ENCODE measurements at regions not wholly inside any gene's neighbourhood (a gene's known extent, or its start where the extent isn't known, plus 50 kb on each side); places are given as distances from the start of the nearest gene placed in this dataset.
"Not testable (repeated sequence)": the region's sequence is repeated elsewhere in the genome, so short reads cannot be mapped to it uniquely, and the experiment has no call there.

DNA sequence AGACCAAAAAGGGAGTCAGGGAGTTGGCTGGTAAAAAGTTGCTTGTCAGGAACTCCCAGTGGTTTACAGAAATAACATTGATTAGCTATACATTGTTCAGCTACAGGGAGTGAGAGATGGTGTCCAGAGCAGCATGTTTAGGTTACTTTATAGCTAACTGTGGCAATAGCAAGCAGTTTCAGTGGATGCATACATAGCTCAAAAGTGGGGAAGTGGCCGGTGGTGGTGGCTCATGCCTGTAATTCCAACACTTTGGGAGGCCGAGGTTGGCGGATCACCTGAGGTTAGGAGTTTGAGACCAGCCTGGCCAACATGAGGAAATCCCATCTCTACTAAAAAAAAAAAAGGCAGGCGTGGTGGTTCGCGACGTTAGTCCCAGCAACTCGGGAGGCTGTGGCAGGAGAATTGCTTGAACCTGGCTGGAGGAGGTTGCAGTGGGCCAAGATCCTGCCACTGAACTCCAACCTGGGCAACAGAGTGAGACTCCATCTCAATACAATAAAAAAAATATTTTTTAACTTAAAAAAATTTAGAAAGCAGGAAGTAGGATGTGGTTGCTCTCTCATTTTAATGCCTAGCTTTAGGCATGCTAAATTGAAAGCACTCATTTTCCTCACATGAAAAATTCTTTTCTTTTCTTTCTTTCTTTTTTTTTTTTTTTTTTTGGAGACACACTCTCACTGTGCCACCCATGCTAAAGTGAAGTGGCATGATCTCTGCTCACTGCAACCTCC is 109.7 kb downstream of the PPIAL4G start:
- Mint-ChIP-seq H3K36me3 (no peaks in the 10 kb centered on the region), H3K4me3 (no peak overlapping the region), H3K9me3 (no peaks in the 10 kb centered on the region), H3K27me3 (ENCODE audit: low read depth) (peaks cover 7% of the 10 kb centered on the region), H3K27ac (no peak overlapping the region), H3K4me1 (no peaks in the 10 kb centered on the region)
- DNase-seq (ENCODE audit: low spot score in 2 of 2, unreplicated experiment in 2 of 2) = no peak
- TF ChIP-seq, protein P1, sequence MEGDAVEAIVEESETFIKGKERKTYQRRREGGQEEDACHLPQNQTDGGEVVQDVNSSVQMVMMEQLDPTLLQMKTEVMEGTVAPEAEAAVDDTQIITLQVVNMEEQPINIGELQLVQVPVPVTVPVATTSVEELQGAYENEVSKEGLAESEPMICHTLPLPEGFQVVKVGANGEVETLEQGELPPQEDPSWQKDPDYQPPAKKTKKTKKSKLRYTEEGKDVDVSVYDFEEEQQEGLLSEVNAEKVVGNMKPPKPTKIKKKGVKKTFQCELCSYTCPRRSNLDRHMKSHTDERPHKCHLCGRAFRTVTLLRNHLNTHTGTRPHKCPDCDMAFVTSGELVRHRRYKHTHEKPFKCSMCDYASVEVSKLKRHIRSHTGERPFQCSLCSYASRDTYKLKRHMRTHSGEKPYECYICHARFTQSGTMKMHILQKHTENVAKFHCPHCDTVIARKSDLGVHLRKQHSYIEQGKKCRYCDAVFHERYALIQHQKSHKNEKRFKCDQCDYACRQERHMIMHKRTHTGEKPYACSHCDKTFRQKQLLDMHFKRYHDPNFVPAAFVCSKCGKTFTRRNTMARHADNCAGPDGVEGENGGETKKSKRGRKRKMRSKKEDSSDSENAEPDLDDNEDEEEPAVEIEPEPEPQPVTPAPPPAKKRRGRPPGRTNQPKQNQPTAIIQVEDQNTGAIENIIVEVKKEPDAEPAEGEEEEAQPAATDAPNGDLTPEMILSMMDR (IDR thresholded peaks at IDR 0.05; ENCODE audit: unreplicated experiment) = no peak

DNA sequence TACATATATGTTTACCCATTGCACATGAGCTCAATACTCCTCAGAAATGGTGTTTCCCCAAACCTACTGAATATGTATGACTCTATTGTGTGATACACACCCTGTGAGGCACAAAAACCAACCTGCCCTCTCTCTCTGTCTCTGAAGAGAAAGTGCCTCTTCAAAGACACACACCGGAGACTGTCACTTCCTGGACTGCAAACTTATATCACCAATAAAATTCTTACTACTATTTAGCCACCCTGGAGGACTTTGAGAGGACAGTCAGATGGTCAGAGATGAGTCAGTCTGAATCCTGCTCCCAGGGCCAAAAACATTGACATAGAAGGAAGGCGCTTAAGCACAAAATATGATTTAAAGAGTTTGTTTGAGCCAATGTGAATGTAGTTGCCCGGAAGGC is 110.4 kb downstream of the PPIAL4G start:
- no peaks in the 10 kb centered on the region for H3K36me3 Mint-ChIP-seq
- H3K27ac Mint-ChIP-seq = no peak overlapping the region
- no peaks in the 10 kb centered on the region for H3K4me1 Mint-ChIP-seq
- TF ChIP-seq, protein P1 (IDR thresholded peaks at IDR 0.05; ENCODE audit: unreplicated experiment) = no peak
- H3K4me3 Mint-ChIP-seq = no peak overlapping the region
- H3K9me3 Mint-ChIP-seq = no peaks in the 10 kb centered on the region
- H3K27me3 Mint-ChIP-seq (ENCODE audit: low read depth) = peaks cover 5% of the 10 kb centered on the region
- no peak for DNase-seq (ENCODE audit: low spot score in 2 of 2, unreplicated experiment in 2 of 2)

DNA sequence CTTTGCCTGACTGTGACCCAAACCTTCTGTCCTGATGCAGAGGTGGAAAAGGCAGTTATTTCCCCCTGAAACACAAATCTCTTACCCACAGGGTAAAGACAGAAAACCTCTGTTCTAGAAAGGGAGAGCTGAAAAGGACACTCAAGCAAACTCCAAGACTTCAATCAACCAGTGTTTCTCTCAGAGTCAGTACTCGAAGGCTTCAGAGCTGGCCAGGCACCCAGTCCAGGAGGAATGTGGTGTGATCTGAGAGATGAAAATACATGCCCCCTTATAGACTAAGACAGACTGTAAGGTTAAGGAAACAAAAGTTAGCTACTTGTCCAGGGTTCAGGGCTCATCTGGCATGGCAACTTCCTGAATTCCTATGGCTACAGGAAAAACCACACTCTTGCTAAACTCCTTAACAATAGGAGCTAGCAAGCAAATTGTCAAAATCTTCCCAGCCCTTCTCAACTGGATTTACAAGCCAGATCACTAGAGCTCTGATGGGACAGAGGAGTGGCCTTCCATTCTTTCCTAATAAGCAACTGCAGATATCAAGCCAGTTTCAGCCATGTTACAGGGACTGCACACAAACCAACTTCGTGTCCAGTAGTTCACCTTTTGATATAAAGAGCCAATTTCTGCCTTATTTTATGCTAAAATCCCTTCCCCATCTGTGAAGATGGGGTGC is 110.9 kb downstream of the PPIAL4G start:
- not testable (repeated sequence) for H3K9me3 Mint-ChIP-seq; H3K27me3 Mint-ChIP-seq (ENCODE audit: low read depth); H3K36me3 Mint-ChIP-seq; H3K27ac Mint-ChIP-seq; H3K4me3 Mint-ChIP-seq; DNase-seq (ENCODE audit: low spot score in 2 of 2, unreplicated experiment in 2 of 2); H3K4me1 Mint-ChIP-seq

DNA sequence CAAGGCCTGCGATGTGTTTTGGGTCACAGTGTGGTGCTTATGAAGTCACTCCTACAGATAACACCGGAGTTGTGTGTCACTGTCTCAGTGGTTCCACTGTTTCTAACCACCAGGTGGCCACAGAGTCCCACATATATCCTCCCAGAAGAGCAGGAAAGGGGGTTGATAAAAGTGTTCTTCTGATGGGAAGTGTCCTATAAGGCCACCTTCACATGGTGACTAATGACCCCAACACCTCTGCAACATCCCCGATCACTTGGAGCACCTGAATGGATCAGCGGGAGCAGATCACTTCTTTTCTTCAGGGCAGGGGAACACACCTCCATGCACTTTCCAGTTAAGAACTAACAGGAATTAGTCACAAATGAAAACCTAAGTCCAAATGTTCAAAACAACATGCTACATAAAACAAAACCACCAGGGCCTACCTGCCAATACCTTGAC is 111.5 kb downstream of the PPIAL4G start:
- TF ChIP-seq, protein P1 (IDR thresholded peaks at IDR 0.05; ENCODE audit: unreplicated experiment) = peak; percentile 86
- H3K4me1 Mint-ChIP-seq; H3K9me3 Mint-ChIP-seq; H3K27ac Mint-ChIP-seq; H3K36me3 Mint-ChIP-seq; H3K27me3 Mint-ChIP-seq (ENCODE audit: low read depth); H3K4me3 Mint-ChIP-seq: not testable (repeated sequence)
- peak in 1 of 2 experiments; percentile 59 for DNase-seq (ENCODE audit: low spot score in 2 of 2, unreplicated experiment in 2 of 2)

DNA sequence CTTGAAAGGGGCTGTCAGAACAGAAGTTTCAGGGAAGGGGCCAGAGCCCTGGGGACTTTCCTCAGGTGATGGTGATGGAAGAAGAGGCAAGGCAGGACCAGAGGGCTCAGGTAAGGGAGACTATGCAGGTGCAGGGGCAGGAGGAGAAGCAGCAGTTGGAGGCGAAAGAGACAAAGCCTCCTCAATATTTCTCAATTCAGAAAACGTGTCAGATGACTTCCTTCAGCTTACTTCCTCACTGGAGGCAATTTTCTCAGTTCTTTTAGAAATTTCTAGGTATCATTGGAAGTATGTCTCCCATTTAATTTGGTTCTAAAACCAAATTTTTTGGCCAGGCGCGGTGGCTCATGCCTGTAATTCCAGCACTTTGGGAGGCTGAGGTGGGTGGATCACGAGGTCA is 112.4 kb downstream of the PPIAL4G start:
- H3K4me3 Mint-ChIP-seq; DNase-seq (ENCODE audit: low spot score in 2 of 2, unreplicated experiment in 2 of 2); H3K9me3 Mint-ChIP-seq; H3K27me3 Mint-ChIP-seq (ENCODE audit: low read depth); H3K36me3 Mint-ChIP-seq; H3K27ac Mint-ChIP-seq; H3K4me1 Mint-ChIP-seq: not testable (repeated sequence)

DNA sequence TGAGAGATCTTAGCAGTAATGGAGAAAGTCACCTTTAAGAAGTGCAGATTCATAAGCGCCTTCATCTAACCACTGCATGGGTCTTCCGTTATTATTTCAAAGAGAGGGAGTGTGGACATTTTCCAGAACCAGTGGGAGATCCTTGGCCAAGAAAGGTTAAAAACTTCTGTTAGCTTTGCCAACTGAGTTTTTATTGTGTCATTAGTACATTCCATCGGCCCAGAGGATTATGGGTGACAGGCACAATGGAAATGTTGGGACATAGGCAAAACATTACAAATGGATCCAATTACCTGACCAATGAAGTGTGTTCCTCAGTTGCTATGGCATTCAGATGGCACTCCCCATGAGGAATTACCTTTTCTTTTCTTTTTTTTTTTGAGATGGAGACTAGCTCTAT is 115.5 kb downstream of the PPIAL4G start:
- Mint-ChIP-seq H3K27me3 (ENCODE audit: low read depth) (peaks cover 26% of the 10 kb centered on the region), H3K4me1 (peaks cover 7% of the 10 kb centered on the region), H3K27ac (no peak overlapping the region), H3K9me3 (no peaks in the 10 kb centered on the region), H3K4me3 (no peak overlapping the region), H3K36me3 (no peaks in the 10 kb centered on the region)
- no peak for DNase-seq (ENCODE audit: low spot score in 2 of 2, unreplicated experiment in 2 of 2)
- TF ChIP-seq, protein P1 (IDR thresholded peaks at IDR 0.05; ENCODE audit: unreplicated experiment) = no peak

DNA sequence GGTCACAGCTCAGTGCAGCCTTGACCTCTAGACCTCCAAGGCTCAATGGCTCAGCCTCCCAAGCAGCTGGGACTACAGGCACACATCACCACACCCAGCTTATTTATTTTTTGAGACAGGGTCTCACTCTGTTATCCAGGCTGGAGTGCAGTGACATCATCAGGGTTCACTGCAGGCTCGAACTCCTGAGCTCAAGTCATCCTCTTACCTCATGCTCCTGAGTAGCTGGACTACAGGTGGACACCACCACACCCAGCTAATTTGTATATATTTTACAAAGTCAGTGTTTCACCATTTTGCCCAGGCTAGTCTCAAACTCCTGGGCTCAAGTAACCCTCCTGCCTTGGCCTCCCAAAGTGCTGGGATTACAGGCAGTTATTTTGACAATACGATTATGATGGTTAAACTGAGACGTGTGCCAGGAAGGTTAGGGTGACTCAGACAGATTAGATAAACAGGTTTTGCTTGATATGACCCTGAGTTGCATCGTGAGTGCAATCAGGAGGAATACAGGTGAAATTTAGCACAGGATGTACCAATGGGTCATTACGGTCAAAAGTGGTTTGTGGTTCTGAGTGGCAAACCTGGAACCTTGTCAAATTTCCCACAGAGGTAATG is 116.9 kb downstream of the PPIAL4G start:
- not testable (repeated sequence) for H3K27ac Mint-ChIP-seq; H3K4me3 Mint-ChIP-seq; DNase-seq (ENCODE audit: low spot score in 2 of 2, unreplicated experiment in 2 of 2); H3K9me3 Mint-ChIP-seq; H3K36me3 Mint-ChIP-seq
- Mint-ChIP-seq H3K4me1 (peaks cover 19% of the 10 kb centered on the region), H3K27me3 (ENCODE audit: low read depth) (peaks cover 36% of the 10 kb centered on the region)

DNA sequence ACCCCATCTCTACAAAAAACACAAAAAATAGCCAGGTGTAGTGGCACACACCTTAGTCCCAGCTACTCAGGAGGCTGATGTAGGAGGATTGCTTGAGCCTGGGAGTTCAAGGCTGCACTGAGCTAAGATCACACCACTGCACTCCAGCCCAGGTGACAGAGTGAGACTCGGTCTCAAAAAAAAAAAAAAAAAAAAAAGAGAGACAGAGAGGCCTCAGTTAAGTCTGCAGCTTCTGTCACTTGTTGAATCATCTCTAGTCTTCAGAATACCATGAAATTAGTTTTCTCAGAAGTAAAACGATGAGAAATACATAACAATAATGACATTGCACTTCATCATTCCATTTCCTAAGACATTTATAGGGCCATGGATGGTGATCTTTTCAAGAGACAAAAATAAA is 118.0 kb downstream of the PPIAL4G start:
- peaks cover 20% of the 10 kb centered on the region for H3K4me1 Mint-ChIP-seq
- peaks cover 40% of the 10 kb centered on the region for H3K27me3 Mint-ChIP-seq (ENCODE audit: low read depth)
- not testable (repeated sequence) for H3K4me3 Mint-ChIP-seq; H3K27ac Mint-ChIP-seq; H3K9me3 Mint-ChIP-seq; DNase-seq (ENCODE audit: low spot score in 2 of 2, unreplicated experiment in 2 of 2); H3K36me3 Mint-ChIP-seq

DNA sequence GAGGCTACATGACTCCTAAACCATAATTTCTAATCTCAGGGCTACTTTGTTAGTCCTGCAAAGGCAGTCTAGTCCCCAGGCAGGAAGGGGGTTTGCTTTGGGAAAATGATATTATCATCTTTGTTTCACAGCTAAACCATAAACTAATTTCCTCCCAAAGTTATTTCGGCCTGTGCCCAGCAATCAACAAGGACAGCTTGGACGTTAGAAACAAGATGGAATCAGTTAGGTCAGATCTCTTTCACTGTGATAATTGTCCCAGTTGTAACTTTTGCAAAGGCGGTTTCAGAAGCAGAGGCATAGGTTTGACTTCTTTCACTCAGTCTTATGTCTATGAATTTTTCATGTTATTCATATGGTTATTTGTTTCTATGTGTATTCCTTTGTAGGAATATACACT is 119.1 kb downstream of the PPIAL4G start:
- H3K27ac Mint-ChIP-seq; H3K36me3 Mint-ChIP-seq; DNase-seq (ENCODE audit: low spot score in 2 of 2, unreplicated experiment in 2 of 2); H3K9me3 Mint-ChIP-seq; H3K4me3 Mint-ChIP-seq: not testable (repeated sequence)
- H3K4me1 Mint-ChIP-seq = peaks cover 20% of the 10 kb centered on the region
- peaks cover 41% of the 10 kb centered on the region for H3K27me3 Mint-ChIP-seq (ENCODE audit: low read depth)

All from mesothelial cell of epicardium (in vitro differentiated cells).